ENCODE measurements at regions not wholly inside any gene's neighbourhood (a gene's known extent, or its start where the extent isn't known, plus 50 kb on each side); places are given as distances from the start of the nearest gene placed in this dataset.

DNA sequence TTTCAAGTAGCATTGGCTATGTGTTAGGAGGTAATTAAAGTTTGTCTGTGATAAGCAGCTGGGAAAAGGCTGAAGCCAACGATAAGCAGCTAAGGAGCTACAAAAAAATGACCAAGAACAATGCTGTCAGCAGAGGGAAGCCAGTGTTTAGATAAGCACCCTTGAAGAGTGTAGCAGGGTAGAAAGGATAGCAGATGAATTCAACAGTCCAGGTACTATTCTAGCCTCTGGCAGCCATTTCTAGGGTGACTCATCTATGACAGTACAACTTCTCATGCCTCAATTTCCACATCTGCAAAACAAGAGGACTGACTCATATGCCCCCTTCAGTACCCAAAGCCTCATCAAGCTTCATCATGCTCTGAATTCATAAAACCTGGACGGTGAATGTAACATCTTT lies 617.6 kb upstream of the UBE2E2 start (continued):
- TF ChIP-seq, protein P1, sequence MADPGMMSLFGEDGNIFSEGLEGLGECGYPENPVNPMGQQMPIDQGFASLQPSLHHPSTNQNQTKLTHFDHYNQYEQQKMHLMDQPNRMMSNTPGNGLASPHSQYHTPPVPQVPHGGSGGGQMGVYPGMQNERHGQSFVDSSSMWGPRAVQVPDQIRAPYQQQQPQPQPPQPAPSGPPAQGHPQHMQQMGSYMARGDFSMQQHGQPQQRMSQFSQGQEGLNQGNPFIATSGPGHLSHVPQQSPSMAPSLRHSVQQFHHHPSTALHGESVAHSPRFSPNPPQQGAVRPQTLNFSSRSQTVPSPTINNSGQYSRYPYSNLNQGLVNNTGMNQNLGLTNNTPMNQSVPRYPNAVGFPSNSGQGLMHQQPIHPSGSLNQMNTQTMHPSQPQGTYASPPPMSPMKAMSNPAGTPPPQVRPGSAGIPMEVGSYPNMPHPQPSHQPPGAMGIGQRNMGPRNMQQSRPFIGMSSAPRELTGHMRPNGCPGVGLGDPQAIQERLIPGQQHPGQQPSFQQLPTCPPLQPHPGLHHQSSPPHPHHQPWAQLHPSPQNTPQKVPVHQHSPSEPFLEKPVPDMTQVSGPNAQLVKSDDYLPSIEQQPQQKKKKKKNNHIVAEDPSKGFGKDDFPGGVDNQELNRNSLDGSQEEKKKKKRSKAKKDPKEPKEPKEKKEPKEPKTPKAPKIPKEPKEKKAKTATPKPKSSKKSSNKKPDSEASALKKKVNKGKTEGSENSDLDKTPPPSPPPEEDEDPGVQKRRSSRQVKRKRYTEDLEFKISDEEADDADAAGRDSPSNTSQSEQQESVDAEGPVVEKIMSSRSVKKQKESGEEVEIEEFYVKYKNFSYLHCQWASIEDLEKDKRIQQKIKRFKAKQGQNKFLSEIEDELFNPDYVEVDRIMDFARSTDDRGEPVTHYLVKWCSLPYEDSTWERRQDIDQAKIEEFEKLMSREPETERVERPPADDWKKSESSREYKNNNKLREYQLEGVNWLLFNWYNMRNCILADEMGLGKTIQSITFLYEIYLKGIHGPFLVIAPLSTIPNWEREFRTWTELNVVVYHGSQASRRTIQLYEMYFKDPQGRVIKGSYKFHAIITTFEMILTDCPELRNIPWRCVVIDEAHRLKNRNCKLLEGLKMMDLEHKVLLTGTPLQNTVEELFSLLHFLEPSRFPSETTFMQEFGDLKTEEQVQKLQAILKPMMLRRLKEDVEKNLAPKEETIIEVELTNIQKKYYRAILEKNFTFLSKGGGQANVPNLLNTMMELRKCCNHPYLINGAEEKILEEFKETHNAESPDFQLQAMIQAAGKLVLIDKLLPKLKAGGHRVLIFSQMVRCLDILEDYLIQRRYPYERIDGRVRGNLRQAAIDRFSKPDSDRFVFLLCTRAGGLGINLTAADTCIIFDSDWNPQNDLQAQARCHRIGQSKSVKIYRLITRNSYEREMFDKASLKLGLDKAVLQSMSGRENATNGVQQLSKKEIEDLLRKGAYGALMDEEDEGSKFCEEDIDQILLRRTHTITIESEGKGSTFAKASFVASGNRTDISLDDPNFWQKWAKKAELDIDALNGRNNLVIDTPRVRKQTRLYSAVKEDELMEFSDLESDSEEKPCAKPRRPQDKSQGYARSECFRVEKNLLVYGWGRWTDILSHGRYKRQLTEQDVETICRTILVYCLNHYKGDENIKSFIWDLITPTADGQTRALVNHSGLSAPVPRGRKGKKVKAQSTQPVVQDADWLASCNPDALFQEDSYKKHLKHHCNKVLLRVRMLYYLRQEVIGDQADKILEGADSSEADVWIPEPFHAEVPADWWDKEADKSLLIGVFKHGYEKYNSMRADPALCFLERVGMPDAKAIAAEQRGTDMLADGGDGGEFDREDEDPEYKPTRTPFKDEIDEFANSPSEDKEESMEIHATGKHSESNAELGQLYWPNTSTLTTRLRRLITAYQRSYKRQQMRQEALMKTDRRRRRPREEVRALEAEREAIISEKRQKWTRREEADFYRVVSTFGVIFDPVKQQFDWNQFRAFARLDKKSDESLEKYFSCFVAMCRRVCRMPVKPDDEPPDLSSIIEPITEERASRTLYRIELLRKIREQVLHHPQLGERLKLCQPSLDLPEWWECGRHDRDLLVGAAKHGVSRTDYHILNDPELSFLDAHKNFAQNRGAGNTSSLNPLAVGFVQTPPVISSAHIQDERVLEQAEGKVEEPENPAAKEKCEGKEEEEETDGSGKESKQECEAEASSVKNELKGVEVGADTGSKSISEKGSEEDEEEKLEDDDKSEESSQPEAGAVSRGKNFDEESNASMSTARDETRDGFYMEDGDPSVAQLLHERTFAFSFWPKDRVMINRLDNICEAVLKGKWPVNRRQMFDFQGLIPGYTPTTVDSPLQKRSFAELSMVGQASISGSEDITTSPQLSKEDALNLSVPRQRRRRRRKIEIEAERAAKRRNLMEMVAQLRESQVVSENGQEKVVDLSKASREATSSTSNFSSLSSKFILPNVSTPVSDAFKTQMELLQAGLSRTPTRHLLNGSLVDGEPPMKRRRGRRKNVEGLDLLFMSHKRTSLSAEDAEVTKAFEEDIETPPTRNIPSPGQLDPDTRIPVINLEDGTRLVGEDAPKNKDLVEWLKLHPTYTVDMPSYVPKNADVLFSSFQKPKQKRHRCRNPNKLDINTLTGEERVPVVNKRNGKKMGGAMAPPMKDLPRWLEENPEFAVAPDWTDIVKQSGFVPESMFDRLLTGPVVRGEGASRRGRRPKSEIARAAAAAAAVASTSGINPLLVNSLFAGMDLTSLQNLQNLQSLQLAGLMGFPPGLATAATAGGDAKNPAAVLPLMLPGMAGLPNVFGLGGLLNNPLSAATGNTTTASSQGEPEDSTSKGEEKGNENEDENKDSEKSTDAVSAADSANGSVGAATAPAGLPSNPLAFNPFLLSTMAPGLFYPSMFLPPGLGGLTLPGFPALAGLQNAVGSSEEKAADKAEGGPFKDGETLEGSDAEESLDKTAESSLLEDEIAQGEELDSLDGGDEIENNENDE (IDR thresholded peaks at IDR 0.05; ENCODE audit: insufficient replicate concordance, low read length): no peak
- no peak for TF ChIP-seq RXRA (IDR thresholded peaks at IDR 0.05; ENCODE audit: insufficient read depth, low read depth, low read length)
- no peak for TF ChIP-seq SIX5 (IDR thresholded peaks at IDR 0.05; ENCODE audit: low read depth, low read length)
- no peak for TF ChIP-seq CEBPB (IDR thresholded peaks at IDR 0.05; ENCODE audit: low read depth, low read length)
- TF ChIP-seq HDAC2 (IDR thresholded peaks at IDR 0.05; ENCODE audit: borderline replicate concordance in 1 of 2, low read depth in 2 of 2, low read length in 2 of 2): no peak
- TF ChIP-seq, protein P2, sequence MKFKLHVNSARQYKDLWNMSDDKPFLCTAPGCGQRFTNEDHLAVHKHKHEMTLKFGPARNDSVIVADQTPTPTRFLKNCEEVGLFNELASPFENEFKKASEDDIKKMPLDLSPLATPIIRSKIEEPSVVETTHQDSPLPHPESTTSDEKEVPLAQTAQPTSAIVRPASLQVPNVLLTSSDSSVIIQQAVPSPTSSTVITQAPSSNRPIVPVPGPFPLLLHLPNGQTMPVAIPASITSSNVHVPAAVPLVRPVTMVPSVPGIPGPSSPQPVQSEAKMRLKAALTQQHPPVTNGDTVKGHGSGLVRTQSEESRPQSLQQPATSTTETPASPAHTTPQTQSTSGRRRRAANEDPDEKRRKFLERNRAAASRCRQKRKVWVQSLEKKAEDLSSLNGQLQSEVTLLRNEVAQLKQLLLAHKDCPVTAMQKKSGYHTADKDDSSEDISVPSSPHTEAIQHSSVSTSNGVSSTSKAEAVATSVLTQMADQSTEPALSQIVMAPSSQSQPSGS (IDR thresholded peaks at IDR 0.05; ENCODE audit: low read length): no peak
- no peak for TF ChIP-seq TBP (IDR thresholded peaks at IDR 0.05; ENCODE audit: low read depth, low read length)
- no peak for TF ChIP-seq SRF (IDR thresholded peaks at IDR 0.05; ENCODE audit: low read depth, low read length)
- no peak for TF ChIP-seq TAF1 (IDR thresholded peaks at IDR 0.05; ENCODE audit: low read depth, low read length)
- TF ChIP-seq POLR2AphosphoS5 (IDR thresholded peaks at IDR 0.05; ENCODE audit: low read depth, low read length): no peak
- no peak for TF ChIP-seq POLR2A (IDR thresholded peaks at IDR 0.05; ENCODE audit: control extremely low read depth in 1 of 2, low read depth in 2 of 2, low read length in 2 of 2)

Data from H1 (cell line).